M059J (cell line): ENCODE measurements at regions not wholly inside any gene's neighbourhood (a gene's known extent, or its start where the extent isn't known, plus 50 kb on each side); places are given as distances from the start of the nearest gene placed in this dataset.
A peak's percentile ranks its signal among the peaks of the same experiment; 100 is the strongest.
"Not testable (repeated sequence)": the region's sequence is repeated elsewhere in the genome, so short reads cannot be mapped to it uniquely, and the experiment has no call there.

Experiments used
- DNase-seq: peaks from one replicate; pipeline ENCODE4 v3.0.0-alpha.2; 2012; ENCODE audit warnings: low read depth

DNA sequence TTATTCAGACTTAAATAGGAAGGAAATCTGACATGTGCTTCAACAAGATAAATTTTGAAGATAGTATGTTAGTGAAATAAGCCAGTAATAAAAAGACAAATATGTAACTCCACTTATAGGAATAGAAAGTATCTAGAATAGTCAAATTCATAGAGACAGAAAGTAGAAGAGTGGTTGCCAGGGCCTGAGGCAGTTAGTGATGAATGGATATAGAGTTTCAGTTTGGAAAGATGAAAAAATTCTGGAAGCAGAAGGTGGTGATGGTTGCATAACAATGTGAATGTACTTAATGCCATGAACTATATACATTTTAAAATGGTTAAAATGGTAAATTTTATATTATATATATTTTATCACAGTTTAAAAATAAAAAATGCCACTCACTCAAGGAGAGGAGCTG lies 54.3 kb downstream of the HAND2 start:
- no peak for DNase-seq

DNA sequence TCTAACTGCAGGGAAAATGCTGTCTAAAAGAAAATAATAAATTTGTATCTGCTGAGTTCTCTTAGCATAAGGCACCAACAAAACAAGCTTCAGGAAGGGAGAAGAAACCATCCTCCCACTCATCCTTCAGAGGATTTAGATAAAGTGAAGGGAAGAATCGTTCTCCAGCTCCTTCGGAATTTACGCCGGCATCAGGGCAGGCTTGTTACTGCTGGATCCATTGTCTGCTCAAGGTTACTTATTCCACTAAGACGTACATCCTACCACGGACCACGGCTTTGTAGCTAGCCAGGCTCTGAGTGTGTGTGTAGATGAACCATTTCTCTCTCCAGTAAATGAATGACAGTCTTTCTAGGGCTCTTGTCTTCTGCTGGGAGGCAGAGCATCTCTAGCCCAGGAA lies 60.4 kb downstream of the HAND2 start:
- DNase-seq = no peak

DNA sequence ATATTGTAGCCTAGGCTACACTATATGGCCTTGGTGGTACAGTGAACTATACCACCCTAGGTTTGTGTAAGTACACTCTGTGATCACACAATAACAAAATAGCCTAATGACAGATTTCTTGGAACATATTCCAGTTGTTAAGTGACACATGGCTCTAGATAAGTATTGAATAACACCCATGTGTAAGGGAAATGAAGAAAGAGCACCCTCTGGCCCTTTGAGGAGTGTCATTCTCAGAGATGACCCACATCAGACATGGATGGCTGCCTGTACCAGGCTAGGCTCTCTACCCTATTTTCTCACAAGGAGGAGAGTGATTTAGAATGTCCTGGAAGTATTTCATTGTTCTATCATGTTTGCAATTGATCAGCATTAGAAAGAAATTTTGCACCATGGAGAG lies 61.7 kb downstream of the HAND2 start:
- DNase-seq = no peak

DNA sequence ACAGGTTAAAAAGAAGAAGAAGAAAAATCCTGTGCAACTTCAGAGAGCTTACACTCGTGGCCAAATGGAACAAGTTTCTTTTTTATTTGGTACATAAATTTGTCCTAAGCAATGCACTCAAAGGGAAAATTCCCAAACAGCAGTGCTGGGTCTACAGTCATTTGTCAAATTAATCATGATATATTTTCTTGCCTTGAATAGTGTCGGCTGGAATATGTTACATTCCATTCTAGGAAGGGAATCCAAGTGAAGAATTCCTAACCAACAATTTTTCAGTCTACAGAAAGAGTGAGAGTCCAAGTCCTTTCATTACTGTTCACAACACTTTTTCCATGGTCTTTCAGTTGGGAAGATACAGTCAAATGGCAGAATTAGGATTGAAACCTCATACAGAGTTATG lies 63.9 kb downstream of the HAND2 start:
- no peak for DNase-seq

DNA sequence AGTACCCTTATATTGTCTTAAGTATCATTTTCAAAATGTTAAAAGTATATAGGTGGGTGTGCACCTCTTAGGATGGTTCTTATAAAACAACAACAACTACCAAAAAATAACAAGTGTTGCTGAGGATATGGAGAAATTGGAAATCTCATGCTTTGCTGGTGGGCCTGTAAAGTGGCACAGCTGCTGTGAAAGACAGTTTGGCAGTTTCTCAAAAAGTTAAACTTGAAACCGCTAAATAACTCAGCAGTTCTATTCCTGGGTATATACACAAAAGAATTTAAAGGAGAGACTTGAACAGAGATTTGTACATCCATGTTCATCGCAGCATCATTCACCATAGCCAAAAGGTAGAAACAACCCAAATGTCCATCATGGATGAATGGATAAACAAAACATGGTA lies 65.5 kb downstream of the HAND2 start:
- DNase-seq = no peak

DNA sequence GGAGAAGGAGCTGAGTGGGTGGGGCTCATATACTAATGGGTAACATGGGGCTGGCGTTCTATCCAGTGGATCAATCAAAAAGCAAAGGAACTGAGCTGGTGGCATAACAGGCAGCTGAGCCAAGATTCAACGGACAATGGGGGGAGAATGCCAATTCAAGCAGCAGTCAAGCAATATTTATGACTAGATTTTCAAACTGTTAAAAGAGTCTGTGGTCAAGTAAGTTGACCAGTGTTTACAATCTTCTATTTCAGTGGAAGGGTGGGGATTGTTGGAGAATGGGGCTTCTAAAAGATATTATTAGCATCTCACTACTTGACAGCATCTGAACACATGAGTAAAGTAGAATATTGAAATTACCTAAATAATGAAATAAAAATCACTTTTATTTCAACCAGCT lies 64.9 kb upstream of the SCRG1 start:
- DNase-seq = peak; percentile 22

DNA sequence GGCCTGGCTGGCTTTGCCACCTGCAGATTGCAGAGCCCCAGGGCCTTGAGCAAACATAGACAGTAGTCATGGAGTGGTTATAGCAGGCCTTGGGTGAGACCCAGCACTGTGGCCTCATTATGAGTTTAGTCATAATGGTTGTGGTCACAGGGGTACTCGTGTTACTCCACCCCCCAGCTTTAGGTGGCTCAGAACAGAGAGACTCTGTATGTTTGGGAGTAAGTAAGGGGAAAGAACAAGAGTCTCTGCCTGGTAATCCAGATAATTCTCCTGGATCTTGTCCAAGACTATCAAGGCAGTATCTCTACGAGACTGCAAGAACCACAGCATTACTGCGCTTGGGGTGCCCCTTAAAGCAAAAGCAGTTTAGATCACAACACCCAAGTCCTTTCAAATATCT lies 62.3 kb upstream of the SCRG1 start:
- DNase-seq = peak; percentile 84

DNA sequence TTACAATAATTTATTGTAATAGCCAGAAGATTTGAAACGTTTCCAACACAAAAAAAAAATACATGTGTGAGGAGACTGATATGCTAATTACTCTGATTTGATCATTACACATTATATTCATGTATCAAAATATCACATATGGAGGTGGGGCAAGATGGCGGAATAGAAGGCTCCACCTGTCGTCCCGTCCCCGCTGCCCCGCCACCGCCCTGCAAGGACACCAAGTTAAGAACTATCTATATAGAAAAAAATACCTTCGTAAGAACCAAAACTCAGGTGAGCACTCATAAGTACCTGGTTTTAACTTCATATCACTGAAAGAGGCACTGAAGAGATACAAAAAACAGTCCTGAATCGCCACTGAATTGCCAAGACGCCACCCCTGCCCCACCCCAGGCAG lies 60.9 kb upstream of the SCRG1 start:
- no peak for DNase-seq

DNA sequence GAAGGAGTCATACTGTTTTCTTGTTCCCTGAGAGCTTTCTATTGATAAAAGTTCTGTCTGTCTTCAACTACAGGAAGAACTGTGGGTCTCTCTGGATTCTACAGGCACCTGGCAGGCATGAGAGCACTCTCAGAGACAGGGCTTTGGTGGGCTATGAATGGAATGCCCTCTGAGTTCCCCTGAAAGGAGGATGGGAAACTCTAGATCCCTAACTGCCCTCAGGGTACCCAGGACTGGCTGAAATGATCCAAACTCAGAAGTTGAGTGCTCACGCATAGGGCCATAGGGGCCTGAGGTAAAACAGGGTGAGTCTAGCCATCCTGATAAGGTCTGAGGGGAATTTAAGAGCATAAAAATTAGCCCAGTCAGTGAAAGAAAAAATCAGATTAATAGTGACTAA lies 59.0 kb upstream of the SCRG1 start:
- DNase-seq = no peak

DNA sequence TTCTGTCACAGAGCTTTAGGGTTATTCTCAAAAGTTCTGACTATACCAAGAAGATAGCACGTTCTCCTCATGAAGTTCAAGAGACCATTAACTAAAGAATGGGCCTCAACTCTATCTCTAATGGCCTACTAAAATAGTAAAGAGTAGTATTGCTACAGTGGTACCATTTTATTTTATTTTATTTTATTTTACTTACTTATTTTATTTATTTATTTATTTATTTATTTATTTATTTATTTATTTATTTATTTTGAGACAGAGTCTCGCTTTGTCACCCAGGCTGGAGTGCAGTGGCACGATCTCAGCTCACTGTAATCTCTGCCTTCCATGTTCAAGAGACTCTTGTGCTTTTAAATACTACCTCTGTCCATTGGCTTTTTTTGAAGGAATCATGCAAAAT lies 52.5 kb upstream of the SCRG1 start:
- not testable (repeated sequence) for DNase-seq

DNA sequence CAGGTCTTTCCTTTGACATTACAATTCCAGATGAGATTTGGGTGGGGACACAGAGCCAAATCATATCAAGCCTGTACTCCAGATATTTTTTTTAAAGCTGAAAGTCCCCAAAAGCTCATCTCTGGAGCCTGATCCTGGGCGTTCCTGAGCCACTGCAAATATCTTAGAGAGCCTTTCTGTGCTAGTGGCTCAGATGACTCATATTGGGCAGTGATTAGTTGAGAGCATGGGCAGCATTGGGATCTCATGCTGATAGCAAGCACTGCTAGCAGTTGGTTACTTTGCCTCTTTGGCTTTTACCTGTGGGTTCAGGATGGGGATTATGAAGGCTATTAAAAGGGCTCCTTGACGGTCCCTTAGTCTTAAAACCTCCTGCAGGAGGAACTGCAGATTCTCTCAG lies 51.4 kb upstream of the SCRG1 start:
- no peak for DNase-seq

DNA sequence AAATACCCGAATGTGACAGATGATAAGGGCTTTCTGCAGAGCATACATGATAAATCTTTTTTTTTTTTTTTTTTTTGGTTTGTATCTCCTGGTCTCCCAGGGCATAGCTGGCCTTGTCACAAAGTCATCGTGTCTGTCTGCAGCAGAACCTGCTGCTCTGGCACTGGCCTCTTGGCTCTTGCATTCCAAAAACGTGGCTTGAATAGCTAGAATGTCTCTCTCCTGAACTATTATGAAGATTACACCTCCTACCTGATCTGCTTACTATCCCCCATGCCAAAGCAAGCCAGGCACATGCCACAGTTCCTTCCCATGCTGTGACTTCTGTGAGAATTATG lies 50.4 kb upstream of the SCRG1 start:
- no peak for DNase-seq

DNA sequence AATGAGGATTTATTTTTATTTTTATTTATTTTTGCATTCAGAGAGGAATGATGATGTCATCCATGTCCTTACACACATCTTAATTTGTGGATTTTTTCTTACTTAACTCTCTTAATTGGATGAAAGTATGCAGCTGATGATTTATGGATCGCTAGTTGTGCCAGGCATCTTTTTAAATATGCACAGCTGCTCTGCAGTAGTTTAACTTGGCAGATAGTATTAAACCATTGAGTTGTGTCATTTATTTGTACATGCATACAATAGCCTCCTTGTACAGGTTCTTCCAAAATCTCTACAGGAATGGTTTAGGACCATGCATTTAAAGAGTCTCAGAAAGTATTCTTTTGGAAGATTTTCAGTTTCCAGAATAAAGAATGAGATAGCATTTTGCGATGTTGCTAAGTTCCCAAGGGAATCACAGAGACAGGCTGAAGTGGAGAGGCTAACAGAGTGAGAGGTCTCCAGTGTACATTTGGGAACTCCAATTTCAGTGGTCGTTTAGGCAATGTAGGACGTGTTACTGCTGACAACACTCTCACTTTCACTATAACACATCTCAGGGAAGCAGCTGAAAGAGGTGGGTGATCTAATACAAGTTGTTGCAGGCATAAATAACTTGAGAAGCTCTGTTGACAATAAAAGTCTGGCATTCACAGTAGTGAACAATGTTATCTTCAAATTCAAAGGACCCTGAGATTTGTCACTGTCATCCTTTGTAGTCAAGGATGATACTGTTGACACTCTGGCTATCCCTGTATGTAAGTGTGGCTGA lies 49.9 kb upstream of the SCRG1 start:
- peak; percentile 5 for DNase-seq
